MM.1S (cell line): ENCODE measurements at regions not wholly inside any gene's neighbourhood (a gene's known extent, or its start where the extent isn't known, plus 50 kb on each side); places are given as distances from the start of the nearest gene placed in this dataset.

Experiments
- CTCF ChIP-seq: fragments of 300-600 bp; sonication (generic); IDR thresholded peaks from 2 replicates; pipeline ENCODE4 v1.5.1; 2016; ENCODE audit warnings: antibody characterized with exemption, low read length, mixed read lengths
- EZH2 ChIP-seq: fragments of 300-600 bp; sonication (generic); optimal IDR thresholded peaks from 2 replicates; pipeline ENCODE3; 2017; ENCODE audit warnings: low read depth, mild to moderate bottlenecking, antibody characterized with exemption, low read length, mixed read lengths
- EZH2phosphoT487 ChIP-seq: fragments of 300-600 bp; sonication (generic); IDR thresholded peaks from 2 replicates; pipeline ENCODE4 v1.6.1; 2018; ENCODE audit warnings: antibody characterized with exemption, low read length

- peak; percentile 96 for TF ChIP-seq CTCF
- no peak for TF ChIP-seq EZH2
- TF ChIP-seq EZH2phosphoT487, result no peak
These were observed 65.0 kb upstream of the TMEM45B start for GRCh38 chr11:129750343-129751292.
